ENCODE measurements at regions not wholly inside any gene's neighbourhood (a gene's known extent, or its start where the extent isn't known, plus 50 kb on each side); places are given as distances from the start of the nearest gene placed in this dataset.

- 82 to 100% methylated on average over 2 of the region's 2 CpGs for WGBS, 2 experiments (ENCODE audit: insufficient coverage in 1 of 2, insufficient read length in 1 of 2)
- Histone ChIP-seq H3K4me1 (ENCODE audit: control insufficient read depth, insufficient read depth, low read length) (peaks cover 6% of the 10 kb centered on the region), H3K9ac (ENCODE audit: extremely low read depth, low read length, poor library complexity, severe bottlenecking) (no peak overlapping the region), H3K27me3 (ENCODE audit: control insufficient read depth, insufficient read depth, low read length, poor library complexity, severe bottlenecking) (no peaks in the 10 kb centered on the region), H3K27ac (ENCODE audit: low read depth, low read length) (no peak overlapping the region), H3K36me3 (ENCODE audit: control insufficient read depth, insufficient read depth, low read length) (no peaks in the 10 kb centered on the region), H3K4me3 (ENCODE audit: low read length) (no peak overlapping the region), H3K9me3 (ENCODE audit: control insufficient read depth, low read length) (no peaks in the 10 kb centered on the region)
- no peak overlapping the region for H3K4me3 Mint-ChIP-seq
- no peak for DNase-seq
- no peaks in the 10 kb centered on the region for H3K36me3 Mint-ChIP-seq (ENCODE audit: low read depth)
- peaks cover 1% of the 10 kb centered on the region for H3K27me3 Mint-ChIP-seq (ENCODE audit: insufficient read depth)
- no peak overlapping the region for H3K27ac Mint-ChIP-seq
- no peaks in the 10 kb centered on the region for H3K9me3 Mint-ChIP-seq
- H3K4me1 Mint-ChIP-seq: peaks cover 18% of the 10 kb centered on the region
- TF ChIP-seq CTCF (conservative IDR thresholded peaks at IDR 0.05): no peak
Measured at GRCh38 chr3:25096536-25096935, 331.5 kb upstream of the RARB start.

DNA sequence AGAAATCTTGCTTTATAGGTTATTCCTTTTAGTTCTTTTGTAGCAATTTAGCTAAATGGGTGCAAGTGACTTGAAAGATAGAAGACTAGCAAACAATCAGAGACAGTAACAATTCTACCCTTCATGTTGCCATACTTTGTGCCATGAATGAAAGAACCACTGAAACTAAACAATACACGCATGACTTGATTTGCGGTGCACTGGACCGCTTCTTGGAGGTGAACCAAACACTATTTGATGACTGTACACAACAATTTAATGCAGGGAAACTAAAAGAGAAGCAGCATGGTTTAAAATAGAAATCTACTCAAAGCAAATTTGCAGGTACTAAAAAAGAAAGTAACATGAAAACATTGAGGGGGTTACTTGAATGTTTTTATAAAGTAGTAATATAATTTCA lies 331.0 kb upstream of the RARB start:
- Histone ChIP-seq H3K9ac (ENCODE audit: extremely low read depth, low read length, poor library complexity, severe bottlenecking) (no peak overlapping the region), H3K27ac (ENCODE audit: low read depth, low read length) (no peak overlapping the region), H3K36me3 (ENCODE audit: control insufficient read depth, insufficient read depth, low read length) (no peaks in the 10 kb centered on the region), H3K4me3 (ENCODE audit: low read length) (no peak overlapping the region), H3K4me1 (ENCODE audit: control insufficient read depth, insufficient read depth, low read length) (peaks cover 6% of the 10 kb centered on the region), H3K9me3 (ENCODE audit: control insufficient read depth, low read length) (no peaks in the 10 kb centered on the region), H3K27me3 (ENCODE audit: control insufficient read depth, insufficient read depth, low read length, poor library complexity, severe bottlenecking) (no peaks in the 10 kb centered on the region)
- H3K36me3 Mint-ChIP-seq (ENCODE audit: low read depth): no peaks in the 10 kb centered on the region
- peaks cover 1% of the 10 kb centered on the region for H3K27me3 Mint-ChIP-seq (ENCODE audit: insufficient read depth)
- DNase-seq: no peak
- no peak for TF ChIP-seq CTCF (conservative IDR thresholded peaks at IDR 0.05)
- no peaks in the 10 kb centered on the region for H3K9me3 Mint-ChIP-seq
- 96% methylated on average over 3 of the region's 3 CpGs; no CpG with 5 or more reads in 1 of the 2 experiments for WGBS, 2 experiments (ENCODE audit: insufficient coverage in 1 of 2, insufficient read length in 1 of 2)
- H3K4me3 Mint-ChIP-seq: no peak overlapping the region
- H3K4me1 Mint-ChIP-seq: peaks cover 13% of the 10 kb centered on the region
- H3K27ac Mint-ChIP-seq: no peak overlapping the region

DNA sequence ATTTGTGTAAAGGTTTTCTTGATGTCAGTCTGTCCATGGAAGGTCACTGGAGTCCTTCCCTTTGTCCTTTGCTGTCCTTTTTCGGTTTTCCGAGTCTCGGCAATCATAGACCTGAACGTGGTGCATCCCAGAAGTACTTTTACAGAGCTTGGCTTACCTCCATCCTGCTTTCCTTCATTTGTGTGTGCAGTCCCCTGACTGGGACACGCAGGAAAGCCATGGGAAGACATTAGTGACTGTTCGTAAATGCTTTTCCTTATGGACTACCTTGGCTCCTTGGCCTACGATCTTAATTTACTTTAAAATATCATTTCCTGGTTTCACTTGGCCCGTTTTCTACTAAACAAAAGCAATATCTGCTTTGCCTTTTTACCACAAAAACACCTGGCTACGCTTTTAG lies 328.4 kb upstream of the RARB start:
- Histone ChIP-seq H3K4me1 (ENCODE audit: control insufficient read depth, insufficient read depth, low read length) (no peaks in the 10 kb centered on the region), H3K27ac (ENCODE audit: low read depth, low read length) (no peak overlapping the region), H3K9ac (ENCODE audit: extremely low read depth, low read length, poor library complexity, severe bottlenecking) (no peak overlapping the region), H3K27me3 (ENCODE audit: control insufficient read depth, insufficient read depth, low read length, poor library complexity, severe bottlenecking) (no peaks in the 10 kb centered on the region), H3K36me3 (ENCODE audit: control insufficient read depth, insufficient read depth, low read length) (no peaks in the 10 kb centered on the region), H3K4me3 (ENCODE audit: low read length) (no peak overlapping the region), H3K9me3 (ENCODE audit: control insufficient read depth, low read length) (no peaks in the 10 kb centered on the region)
- H3K27ac Mint-ChIP-seq: no peak overlapping the region
- peaks cover 1% of the 10 kb centered on the region for H3K27me3 Mint-ChIP-seq (ENCODE audit: insufficient read depth)
- 96% methylated on average over 5 to 9 of the region's 9 CpGs for WGBS, 2 experiments (ENCODE audit: insufficient coverage in 1 of 2, insufficient read length in 1 of 2)
- H3K36me3 Mint-ChIP-seq (ENCODE audit: low read depth): no peaks in the 10 kb centered on the region
- no peaks in the 10 kb centered on the region for H3K4me1 Mint-ChIP-seq
- H3K9me3 Mint-ChIP-seq: no peaks in the 10 kb centered on the region
- no peak for DNase-seq
- no peak for TF ChIP-seq CTCF (conservative IDR thresholded peaks at IDR 0.05)
- H3K4me3 Mint-ChIP-seq: no peak overlapping the region

Data from endodermal cell (in vitro differentiated cells).